Endothelial cell of umbilical vein (primary cell): ENCODE measurements at regions not wholly inside any gene's neighbourhood (a gene's known extent, or its start where the extent isn't known, plus 50 kb on each side); places are given as distances from the start of the nearest gene placed in this dataset.

ENCODE experiments used
- BruUV-seq: library from RNA; stranded (reverse); fragments of 400-500 nt; replicated peaks from 2 replicates; lab custom pipeline; 2021; lab: Mats Ljungman, UMichigan
- CTCF ChIA-PET: fragments of 300-600, 350-600 bp; sonication (Branson Sonifier 250); formaldehyde crosslinking; loops from one replicate; lab custom pipeline; 2021; ENCODE audit warnings: antibody characterized with exemption, inconsistent platforms; lab: Charles Lee
- POLR2A ChIA-PET: fragments of 300-600, 350-600 bp; sonication (Branson Sonifier 250); formaldehyde crosslinking; loops from one replicate; lab custom pipeline; 2021; ENCODE audit warnings: antibody characterized with exemption, inconsistent platforms; lab: Charles Lee
- DNase-seq: peaks from one replicate; pipeline ENCODE4 v3.0.0-alpha.2; 2011; ENCODE audit warnings: low read depth, low spot score
- FAIRE-seq: peaks from 2 replicates; lab custom pipeline; 2011; peaks lifted over from hg19 to GRCh38; lab: Jason Lieb, UNC
- H2AFZ ChIP-seq: 2 replicates; pipeline ENCODE4 v1.6.0; 2012; ENCODE audit warnings: low read depth, low read length, control low read depth, inconsistent platforms
- H3K27ac ChIP-seq: 2 replicates; pipeline ENCODE4 v1.5.1; 2011; ENCODE audit warnings: low read depth, mild to moderate bottlenecking, control low read depth, low read length, moderate library complexity; ENCODE audit not compliant: insufficient read depth
- H3K27me3 ChIP-seq, 2 experiments: 2 replicates each; pipeline versions ENCODE4 v1.6.0 to v1.6.1; 2011; ENCODE audit warnings: low read length in 2 of 2, mixed read lengths in 1 of 2; ENCODE audit not compliant: control insufficient read depth in 2 of 2, insufficient read depth in 2 of 2
- H3K36me3 ChIP-seq, 2 experiments: 2 replicates in 1 of 2; 3 replicates in 1 of 2; pipeline ENCODE4 v1.5.1; 2011; ENCODE audit warnings: low read length in 2 of 2, mild to moderate bottlenecking in 1 of 2, moderate library complexity in 1 of 2; ENCODE audit not compliant: control insufficient read depth in 2 of 2, insufficient read depth in 2 of 2; ENCODE audit errors: extremely low read depth in 1 of 2
- H3K4me1 ChIP-seq: 3 replicates; pipeline ENCODE4 v1.5.1; 2011; ENCODE audit warnings: mild to moderate bottlenecking, low read length; ENCODE audit not compliant: control insufficient read depth, insufficient read depth; ENCODE audit errors: extremely low read depth
- H3K4me2 ChIP-seq: 2 replicates; pipeline ENCODE4 v1.6.1; 2011; ENCODE audit warnings: low read length, control low read depth, mixed read lengths; ENCODE audit not compliant: insufficient read depth
- H3K4me3 ChIP-seq, 3 experiments: fragments of 200-600 bp in 1 of 3; sonication (generic), shearing (Covaris generic) in 1 of 3; replicated peaks in 1 of 3; 2 replicates each; pipeline ENCODE4 v1.5.1; 2011 to 2016; ENCODE audit warnings: control low read depth in 3 of 3, low read length in 3 of 3, mild to moderate bottlenecking in 2 of 3, inconsistent platforms in 1 of 3, low read depth in 1 of 3, moderate library complexity in 1 of 3; ENCODE audit not compliant: insufficient read depth in 1 of 3
- H3K79me2 ChIP-seq: 2 replicates; pipeline ENCODE4 v1.6.0; 2012; ENCODE audit warnings: low read length, inconsistent platforms; ENCODE audit not compliant: control insufficient read depth, insufficient read depth
- H3K9ac ChIP-seq: replicated peaks from 2 replicates; pipeline ENCODE3; 2011; ENCODE audit warnings: low read length, control low read depth; ENCODE audit not compliant: insufficient read depth; ENCODE audit errors: extremely low read depth
- H3K9me1 ChIP-seq: replicated peaks from 3 replicates; pipeline ENCODE4 v1.6.0; 2011; ENCODE audit warnings: mild to moderate bottlenecking, low read length; ENCODE audit not compliant: control insufficient read depth, insufficient read depth; ENCODE audit errors: extremely low read depth
- H3K9me3 ChIP-seq: replicated peaks from 2 replicates; pipeline ENCODE4 v1.5.1; 2012; ENCODE audit warnings: low read length, inconsistent platforms; ENCODE audit not compliant: control insufficient read depth, insufficient read depth
- H4K20me1 ChIP-seq: replicated peaks from 2 replicates; pipeline ENCODE3; 2011; ENCODE audit warnings: mild to moderate bottlenecking, low read length; ENCODE audit not compliant: control insufficient read depth, insufficient read depth; ENCODE audit errors: extremely low read depth
- CTCF ChIP-seq, 2 donors: IDR thresholded peaks; 1 replicate in 1 of 2; 2 replicates in 1 of 2; pipeline ENCODE4 v1.5.1; 2011; ENCODE audit warnings: low read length in 2 of 2, mild to moderate bottlenecking in 2 of 2, moderate library complexity in 2 of 2, control low read depth in 1 of 2, inconsistent platforms in 1 of 2, low read depth in 1 of 2; ENCODE audit not compliant: insufficient read depth in 1 of 2; ENCODE audit errors: extremely low read depth in 1 of 2
- EZH2 ChIP-seq: IDR thresholded peaks from 2 replicates; pipeline ENCODE4 v1.6.1; 2012; ENCODE audit warnings: borderline replicate concordance, low read depth, mild to moderate bottlenecking, moderate library complexity, low read length, inconsistent platforms; ENCODE audit not compliant: severe bottlenecking
- FOS ChIP-seq: IDR thresholded peaks from 2 replicates; pipeline ENCODE4 v1.6.1; 2011; ENCODE audit warnings: mild to moderate bottlenecking, low read length, moderate library complexity, borderline replicate concordance; ENCODE audit not compliant: insufficient read depth
- GATA2 ChIP-seq: IDR thresholded peaks from 2 replicates; pipeline ENCODE4 v1.7.0; 2011; ENCODE audit warnings: low read depth, mild to moderate bottlenecking, moderate library complexity, mixed read lengths, low read length; ENCODE audit not compliant: insufficient read length, insufficient read depth
- JUN ChIP-seq: IDR thresholded peaks from 2 replicates; pipeline ENCODE4 v1.6.1; 2011; ENCODE audit warnings: borderline replicate concordance, low read depth; ENCODE audit not compliant: insufficient read length, insufficient read depth
- MAX ChIP-seq: IDR thresholded peaks from 2 replicates; pipeline ENCODE4 v1.6.1; 2011; ENCODE audit not compliant: insufficient read depth, insufficient read length
- MYC ChIP-seq: IDR thresholded peaks from one replicate; pipeline ENCODE4 v1.6.1; 2011; ENCODE audit warnings: mild to moderate bottlenecking, low read depth, low read length
- POLR2A ChIP-seq: IDR thresholded peaks from 2 replicates; pipeline ENCODE4 v1.6.1; 2012; ENCODE audit warnings: low read depth, mild to moderate bottlenecking, control low read depth, low read length
- POLR2AphosphoS5 ChIP-seq: IDR thresholded peaks from 2 replicates; pipeline ENCODE4 v1.6.1; 2012; ENCODE audit warnings: low read depth, mild to moderate bottlenecking, control low read depth, low read length, moderate library complexity; ENCODE audit not compliant: insufficient read depth
- dilution Hi-C: fragments of 300-500 bp; cut with MboI; formaldehyde crosslinking; loops from one replicate; pipeline ENCODE4 v1.15.0; 2019; ENCODE audit warnings: low sequenced_read_pairs; ENCODE audit not compliant: extremely low pct_ligation_motif_present
- intact Hi-C: fragments of 100-400 bp; cut with micrococcal nuclease; formaldehyde crosslinking; loops from one replicate; pipeline ENCODE4 v1.10.0; 2022

- Histone ChIP-seq H3K4me2 (no peak overlapping the region), H3K9me1 (no peaks in the 10 kb centered on the region), H3K79me2 (no peaks in the 10 kb centered on the region), H3K9ac (no peak overlapping the region), H3K27ac (no peak overlapping the region), H4K20me1 (no peaks in the 10 kb centered on the region), H3K27me3 (peaks cover 2 to 5% of the 10 kb centered on the region in 2 experiments), H3K4me3 (no peak overlapping the region), H3K4me1 (no peaks in the 10 kb centered on the region), H3K36me3 (no peaks in the 10 kb centered on the region), H2AFZ (no peak overlapping the region), H3K9me3 (no peaks in the 10 kb centered on the region)
- no peak for DNase-seq
- dilution Hi-C loops: no loop called here
- ChIA-PET POLR2A (no interaction called here), CTCF (no interaction called here)
- no TSS peak for BruUV-seq
- FAIRE-seq: no peak
- no peak for TF ChIP-seq JUN
- TF ChIP-seq EZH2: no peak
- TF ChIP-seq GATA2: no peak
- TF ChIP-seq POLR2A: no peak
- TF ChIP-seq FOS: no peak
- TF ChIP-seq CTCF (IDR thresholded peaks at IDR 0.05; ENCODE audit: extremely low read depth in 1 of 2, insufficient read depth in 1 of 2, low read depth in 1 of 2, low read length in 2 of 2): no peak
- no peak for TF ChIP-seq MAX
- no peak for TF ChIP-seq MYC
- no peak for TF ChIP-seq POLR2AphosphoS5
- intact Hi-C loops: no loop called here
These were observed 135.7 kb downstream of the LRRC70 start for GRCh38 chr5:62714296-62714695.
